Kidney glomerular epithelial cell (primary cell): ENCODE measurements at regions not wholly inside any gene's neighbourhood (a gene's known extent, or its start where the extent isn't known, plus 50 kb on each side); places are given as distances from the start of the nearest gene placed in this dataset.
"Not testable (repeated sequence)": the region's sequence is repeated elsewhere in the genome, so short reads cannot be mapped to it uniquely, and the experiment has no call there.

Source experiments
- DNase-seq: peaks from one replicate; lab custom pipeline; 2025; lab: John Stamatoyannopoulos, UW

GRCh38 chr4:60344908-60345307, 855.2 kb upstream of the ADGRL3 start:
- DNase-seq, result no peak

GRCh38 chr4:60345392-60345791, 854.7 kb upstream of the ADGRL3 start:
- no peak for DNase-seq

- DNase-seq, result no peak
Measured at GRCh38 chr4:60359746-60360367, 840.3 kb upstream of the ADGRL3 start.

GRCh38 chr4:60365176-60365575, 835.0 kb upstream of the ADGRL3 start:
- DNase-seq, result no peak

- no peak for DNase-seq
Measured at GRCh38 chr4:60366661-60367060, 833.5 kb upstream of the ADGRL3 start.

GRCh38 chr4:60368986-60369385, 831.1 kb upstream of the ADGRL3 start:
- no peak for DNase-seq

- no peak for DNase-seq
Measured at GRCh38 chr4:60378010-60378409, 822.1 kb upstream of the ADGRL3 start.

- DNase-seq, result no peak
Measured at GRCh38 chr4:60384516-60384915, 815.6 kb upstream of the ADGRL3 start.

- no peak for DNase-seq
Measured at GRCh38 chr4:60389633-60390032, 810.5 kb upstream of the ADGRL3 start.

GRCh38 chr4:60396341-60397049, 803.6 kb upstream of the ADGRL3 start:
- no peak for DNase-seq

GRCh38 chr4:60400593-60400992, 799.5 kb upstream of the ADGRL3 start:
- no peak for DNase-seq

- DNase-seq, result no peak
Measured at GRCh38 chr4:60404027-60404426, 796.1 kb upstream of the ADGRL3 start.

- DNase-seq, result no peak
Measured at GRCh38 chr4:60422439-60422838, 777.7 kb upstream of the ADGRL3 start.

- DNase-seq, result not testable (repeated sequence)
Measured at GRCh38 chr4:60423573-60424184, 776.4 kb upstream of the ADGRL3 start.

GRCh38 chr4:60432911-60433310, 767.2 kb upstream of the ADGRL3 start:
- no peak for DNase-seq

- DNase-seq, result no peak
Measured at GRCh38 chr4:60443068-60443467, 757.1 kb upstream of the ADGRL3 start.

GRCh38 chr4:60443796-60444195, 756.3 kb upstream of the ADGRL3 start:
- DNase-seq, result no peak

- no peak for DNase-seq
Measured at GRCh38 chr4:60450054-60450453, 750.1 kb upstream of the ADGRL3 start.

GRCh38 chr4:60452266-60452665, 747.9 kb upstream of the ADGRL3 start:
- DNase-seq, result no peak

- no peak for DNase-seq
Measured at GRCh38 chr4:60455380-60455779, 744.7 kb upstream of the ADGRL3 start.

GRCh38 chr4:60461551-60461950, 738.6 kb upstream of the ADGRL3 start:
- DNase-seq, result no peak

- no peak for DNase-seq
Measured at GRCh38 chr4:60463857-60464502, 736.1 kb upstream of the ADGRL3 start.

GRCh38 chr4:60482921-60483351, 717.2 kb upstream of the ADGRL3 start:
- DNase-seq, result no peak
